DMS153 treated with DMSO at 0.1 percent for 48 hours (cell line): ENCODE measurements at regions not wholly inside any gene's neighbourhood (a gene's known extent, or its start where the extent isn't known, plus 50 kb on each side); places are given as distances from the start of the nearest gene placed in this dataset.

Source experiments
- DNase-seq: peaks from one replicate; lab custom pipeline; 2025; ENCODE audit not compliant: unreplicated experiment; lab: John Stamatoyannopoulos, UW

GRCh38 chr13:99027661-99028425 is 50.0 kb upstream of the DOCK9 start:
- no peak for DNase-seq

GRCh38 chr13:99028890-99029289 is 51.0 kb upstream of the DOCK9 start:
- DNase-seq: no peak

GRCh38 chr13:99029576-99029975 is 51.7 kb upstream of the DOCK9 start:
- no peak for DNase-seq

- no peak for DNase-seq
Measured at GRCh38 chr13:99030326-99030725, 52.5 kb upstream of the DOCK9 start.

- no peak for DNase-seq
Measured at GRCh38 chr13:99031832-99032231, 54.0 kb upstream of the DOCK9 start.

- DNase-seq: peak; percentile 41
Measured at GRCh38 chr13:99033814-99034213, 56.0 kb upstream of the DOCK9 start.

- DNase-seq: no peak
Measured at GRCh38 chr13:99034333-99035085, 56.6 kb upstream of the DOCK9 start.

- no peak for DNase-seq
Measured at GRCh38 chr13:99035715-99036114, 57.9 kb upstream of the DOCK9 start.

GRCh38 chr13:99037756-99038155 is 59.9 kb upstream of the DOCK9 start:
- DNase-seq: no peak

- DNase-seq: no peak
Measured at GRCh38 chr13:99039718-99040280, 61.9 kb upstream of the DOCK9 start.

GRCh38 chr13:99040536-99041131 is 62.8 kb upstream of the DOCK9 start:
- DNase-seq: peak; percentile 12

- no peak for DNase-seq
Measured at GRCh38 chr13:99041337-99041736, 63.5 kb upstream of the DOCK9 start.

GRCh38 chr13:99041788-99042187 is 63.9 kb upstream of the DOCK9 start:
- no peak for DNase-seq

- DNase-seq: no peak
Measured at GRCh38 chr13:99042521-99043250, 64.8 kb upstream of the DOCK9 start.

GRCh38 chr13:99043831-99044231 is 66.0 kb upstream of the DOCK9 start:
- no peak for DNase-seq

GRCh38 chr13:99044764-99045163 is 66.9 kb upstream of the DOCK9 start:
- DNase-seq: no peak

- DNase-seq: no peak
Measured at GRCh38 chr13:99045396-99045795, 67.5 kb upstream of the DOCK9 start.

GRCh38 chr13:99046851-99047250 is 69.0 kb upstream of the DOCK9 start:
- no peak for DNase-seq

- no peak for DNase-seq
Measured at GRCh38 chr13:99050983-99051488, 73.2 kb upstream of the DOCK9 start.

GRCh38 chr13:99051768-99052455 is 74.0 kb upstream of the DOCK9 start:
- no peak for DNase-seq
